H1 (cell line): ENCODE measurements at regions not wholly inside any gene's neighbourhood (a gene's known extent, or its start where the extent isn't known, plus 50 kb on each side); places are given as distances from the start of the nearest gene placed in this dataset.

Experiments
- CTCF ChIA-PET: fragments of 300-600 bp; sonication (Branson Sonifier 250); formaldehyde crosslinking; loops from one replicate; lab custom pipeline; 2021; ENCODE audit not compliant: partially characterized antibody; lab: Charles Lee
- POLR2A ChIA-PET: fragments of 300-600 bp; sonication (Branson Sonifier 250); formaldehyde crosslinking; loops from one replicate; lab custom pipeline; 2021; ENCODE audit warnings: inconsistent platforms; ENCODE audit not compliant: partially characterized antibody; lab: Charles Lee
- DNase-seq, 2 experiments: peaks; one replicate each; pipeline versions ENCODE4 v3.0.0 to v3.0.0-alpha.2; 2010 to 2022; ENCODE audit warnings: low spot score in 2 of 2, low read depth in 1 of 2, mixed read lengths in 1 of 2
- FAIRE-seq: peaks from 2 replicates; lab custom pipeline; 2011; peaks lifted over from hg19 to GRCh38; lab: Jason Lieb, UNC
- H2AFZ ChIP-seq: 2 replicates; pipeline ENCODE4 v1.8.1; 2012; ENCODE audit warnings: low read length, inconsistent platforms
- H2AK5ac ChIP-seq: 2 replicates; pipeline ENCODE4 v1.6.1; 2013; ENCODE audit warnings: low read depth, low read length
- H2BK120ac ChIP-seq: replicated peaks from 2 replicates; pipeline ENCODE3; 2013; ENCODE audit warnings: low read depth, low read length, inconsistent platforms
- H2BK12ac ChIP-seq: 2 replicates; pipeline ENCODE4 v1.6.1; 2013; ENCODE audit warnings: low read depth, low read length
- H2BK15ac ChIP-seq: 2 replicates; pipeline ENCODE4 v1.6.1; 2013; ENCODE audit warnings: low read length
- H2BK20ac ChIP-seq: 2 replicates; pipeline ENCODE4 v1.6.1; 2013; ENCODE audit warnings: low read length
- H2BK5ac ChIP-seq: 2 replicates; pipeline ENCODE4 v1.6.1; 2013; ENCODE audit warnings: low read depth, low read length
- H3K14ac ChIP-seq: 2 replicates; pipeline ENCODE4 v1.6.1; 2013; ENCODE audit warnings: inconsistent platforms; ENCODE audit not compliant: insufficient read length
- H3K18ac ChIP-seq: 2 replicates; pipeline ENCODE4 v1.6.1; 2013; ENCODE audit warnings: low read length; ENCODE audit errors: extremely low read depth
- H3K23ac ChIP-seq: 2 replicates; pipeline ENCODE4 v1.6.1; 2013; ENCODE audit warnings: inconsistent platforms; ENCODE audit not compliant: insufficient read length
- H3K23me2 ChIP-seq: 2 replicates; pipeline ENCODE4 v1.6.1; 2013; ENCODE audit warnings: low read depth, low read length
- H3K27ac ChIP-seq: 2 replicates; pipeline ENCODE4 v1.6.1; 2011; ENCODE audit warnings: low read depth, low read length, inconsistent platforms
- H3K27me3 ChIP-seq, 4 experiments: replicated peaks in 1 of 4; 1 replicate in 1 of 4; 2 replicates in 3 of 4; pipeline versions ENCODE4 v1.6.1 to v1.8.1; 2011 to 2013; ENCODE audit warnings: low read length in 3 of 4, mild to moderate bottlenecking in 3 of 4, inconsistent platforms in 2 of 4, mixed read lengths in 2 of 4, moderate library complexity in 1 of 4; ENCODE audit not compliant: control insufficient read depth in 3 of 4, insufficient read depth in 3 of 4; ENCODE audit errors: extremely low read depth in 1 of 4
- H3K36me3 ChIP-seq, 4 experiments: 2 replicates each; pipeline versions ENCODE4 v1.6.1 to v1.8.1; 2011 to 2013; ENCODE audit warnings: mild to moderate bottlenecking in 4 of 4, low read length in 3 of 4, moderate library complexity in 2 of 4, control low read depth in 1 of 4, inconsistent platforms in 1 of 4; ENCODE audit not compliant: insufficient read depth in 4 of 4, control insufficient read depth in 2 of 4
- H3K4ac ChIP-seq: replicated peaks from 2 replicates; pipeline ENCODE3; 2013; ENCODE audit warnings: low read length, low read depth, mixed read lengths, inconsistent platforms; ENCODE audit not compliant: insufficient read length
- H3K4me1 ChIP-seq, 4 experiments: replicated peaks in 1 of 4; 1 replicate in 1 of 4; 2 replicates in 3 of 4; pipeline versions ENCODE4 v1.6.1 to v1.8.1; 2011 to 2013; ENCODE audit warnings: low read length in 3 of 4, inconsistent platforms in 2 of 4, mixed read lengths in 1 of 4; ENCODE audit not compliant: insufficient read depth in 4 of 4, control insufficient read depth in 3 of 4
- H3K4me2 ChIP-seq, 2 experiments: 2 replicates each; pipeline versions ENCODE4 v1.6.1 to v1.8.1; 2011 to 2013; ENCODE audit warnings: low read depth in 2 of 2, low read length in 2 of 2, control low read depth in 1 of 2, inconsistent platforms in 1 of 2, mild to moderate bottlenecking in 1 of 2; ENCODE audit not compliant: insufficient read depth in 1 of 2
- H3K4me3 ChIP-seq, 4 experiments: fragments of 200-600, 300-600 bp in 1 of 4; sonication (generic), shearing (Covaris generic), sonication (Bioruptor Twin) in 1 of 4; 2 replicates each; pipeline versions ENCODE4 v1.5.1 to v1.8.1; 2011 to 2016; ENCODE audit warnings: low read length in 4 of 4, low read depth in 3 of 4, control low read depth in 2 of 4, inconsistent platforms in 2 of 4, mild to moderate bottlenecking in 2 of 4, mixed read lengths in 1 of 4, moderate library complexity in 1 of 4; ENCODE audit not compliant: insufficient read depth in 2 of 4; ENCODE audit errors: extremely low read depth in 1 of 4
- H3K56ac ChIP-seq: replicated peaks from 2 replicates; pipeline ENCODE3; 2013; ENCODE audit warnings: low read depth, mild to moderate bottlenecking, mixed read lengths, low read length, inconsistent platforms; ENCODE audit not compliant: insufficient read length
- H3K79me1 ChIP-seq: 2 replicates; pipeline ENCODE4 v1.6.1; 2013; ENCODE audit warnings: low read depth, low read length, control low read depth
- H3K79me2 ChIP-seq, 2 experiments: 2 replicates each; pipeline versions ENCODE4 v1.6.1 to v1.8.1; 2012 to 2013; ENCODE audit warnings: low read length in 2 of 2, mild to moderate bottlenecking in 2 of 2, inconsistent platforms in 1 of 2; ENCODE audit not compliant: insufficient read depth in 2 of 2, control insufficient read depth in 1 of 2
- H3K9ac ChIP-seq, 4 experiments: replicated peaks in 1 of 4; 1 replicate in 1 of 4; 2 replicates in 3 of 4; pipeline versions ENCODE4 v1.6.1 to v1.8.1; 2011 to 2013; ENCODE audit warnings: low read depth in 3 of 4, low read length in 3 of 4, control low read depth in 2 of 4, mild to moderate bottlenecking in 2 of 4, moderate library complexity in 2 of 4, inconsistent platforms in 1 of 4; ENCODE audit errors: extremely low read depth in 1 of 4
- H3K9me3 ChIP-seq, 2 experiments: 2 replicates each; pipeline versions ENCODE4 v1.6.1 to v1.8.1; 2012 to 2013; ENCODE audit warnings: mild to moderate bottlenecking in 2 of 2, moderate library complexity in 2 of 2, control low read depth in 1 of 2, inconsistent platforms in 1 of 2, low read depth in 1 of 2, low read length in 1 of 2, mixed read lengths in 1 of 2; ENCODE audit not compliant: insufficient read depth in 2 of 2
- H4K20me1 ChIP-seq, 2 experiments: replicated peaks in 1 of 2; 2 replicates each; pipeline versions ENCODE3 to v1.8.1; 2011 to 2013; ENCODE audit warnings: inconsistent platforms in 2 of 2, low read length in 2 of 2, mild to moderate bottlenecking in 1 of 2; ENCODE audit not compliant: insufficient read depth in 2 of 2, control insufficient read depth in 1 of 2
- H4K5ac ChIP-seq: 2 replicates; pipeline ENCODE4 v1.6.1; 2013; ENCODE audit warnings: low read length, low read depth, mixed read lengths, inconsistent platforms; ENCODE audit not compliant: insufficient read length
- H4K8ac ChIP-seq: 2 replicates; pipeline ENCODE4 v1.8.0; 2013; ENCODE audit warnings: mild to moderate bottlenecking, moderate library complexity, low read length, inconsistent platforms; ENCODE audit not compliant: insufficient read depth; ENCODE audit errors: extremely low read depth
- H4K91ac ChIP-seq: replicated peaks from 2 replicates; pipeline ENCODE3; 2013; ENCODE audit warnings: low read length, mixed read lengths, inconsistent platforms; ENCODE audit not compliant: insufficient read length
- ASH2L ChIP-seq: fragments of 200-600, 300-600 bp; sonication (generic); IDR thresholded peaks from one replicate; pipeline ENCODE4 v1.7.1; 2017; ENCODE audit warnings: low read length
- CTBP2 ChIP-seq: IDR thresholded peaks from 2 replicates; pipeline ENCODE4 v1.7.0; 2011; ENCODE audit warnings: borderline replicate concordance, mild to moderate bottlenecking, moderate library complexity, mixed read lengths, low read length; ENCODE audit not compliant: insufficient read depth, insufficient read length
- EGR1 ChIP-seq: IDR thresholded peaks from 2 replicates; pipeline ENCODE4 v1.6.1; 2011; ENCODE audit warnings: low read depth, low read length, borderline replicate concordance
- FOSL1 ChIP-seq: IDR thresholded peaks from 2 replicates; pipeline ENCODE4 v1.6.1; 2011; ENCODE audit warnings: mild to moderate bottlenecking, low read depth, low read length, moderate library complexity; ENCODE audit not compliant: insufficient read depth
- JUN ChIP-seq: IDR thresholded peaks from 2 replicates; pipeline ENCODE4 v1.6.1; 2011; ENCODE audit warnings: low read depth, mild to moderate bottlenecking, improper control_type of control experiment, low read length
- SP1 ChIP-seq: IDR thresholded peaks from 2 replicates; pipeline ENCODE4 v1.6.1; 2011; ENCODE audit warnings: low read depth, low read length
- SP2 ChIP-seq: IDR thresholded peaks from 2 replicates; pipeline ENCODE4 v1.6.1; 2012; ENCODE audit warnings: mild to moderate bottlenecking, low read length, inconsistent platforms
- SUZ12 ChIP-seq: fragments of 200-600 bp; sonication (generic); IDR thresholded peaks from 2 replicates; pipeline ENCODE4 v1.6.1; 2012; ENCODE audit warnings: mild to moderate bottlenecking, inconsistent platforms, low read length, moderate library complexity, mixed read lengths
- TAF7 ChIP-seq: optimal IDR thresholded peaks from 2 replicates; pipeline ENCODE3; 2011; ENCODE audit warnings: low read depth, mild to moderate bottlenecking, inconsistent platforms, low read length, moderate library complexity, borderline replicate concordance
- WGBS, 2 experiments: shearing (Covaris generic) in 1 of 2; methylation state at CpG; one replicate each; pipeline versions ENCODE4 v1.1.6 to v1.1.7; 2013 to 2015; ENCODE audit warnings: low lambda C conversion rate in 2 of 2, mixed read lengths in 2 of 2, inconsistent platforms in 1 of 2, low coverage in 1 of 2, missing lambda C conversion rate in 1 of 2; ENCODE audit not compliant: insufficient replicate concordance in 2 of 2, insufficient coverage in 1 of 2, insufficient read length in 1 of 2; ENCODE audit errors: extremely low coverage in 1 of 2, missing lambda C conversion rate in 1 of 2; 5-methylcytosine and 5-hydroxymethylcytosine counted together
- TF ChIP-seq, protein P1 (sequence below): IDR thresholded peaks from 2 replicates; pipeline ENCODE4 v1.6.1; 2012; ENCODE audit warnings: low read length, inconsistent platforms

DNA sequence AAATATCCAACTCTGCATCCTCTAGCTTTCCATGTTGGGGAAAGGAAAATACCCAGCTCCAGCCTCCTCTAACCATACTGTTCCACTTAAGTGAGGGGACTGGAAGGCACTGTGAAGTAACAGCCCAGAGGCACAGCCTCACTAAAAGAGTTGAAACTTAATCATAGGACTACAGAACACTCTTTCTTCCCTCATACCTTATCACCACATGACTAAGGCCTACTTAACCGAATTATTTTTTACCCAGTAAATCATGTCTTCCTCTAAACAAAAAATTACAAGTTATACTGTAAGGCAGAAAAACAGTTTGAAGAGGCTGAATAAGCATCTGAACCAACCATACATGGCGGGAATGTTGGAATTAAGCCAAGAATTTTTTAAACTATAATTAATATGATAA lies 207.4 kb upstream of the MME start:
- H3K79me2 ChIP-seq = no peaks in the 10 kb centered on the region
- no peaks in the 10 kb centered on the region for H3K27me3 ChIP-seq
- no peak overlapping the region for H3K56ac ChIP-seq
- 89% methylated on average over 2 of the region's 2 CpGs; no CpG with 5 or more reads in 1 of the 2 experiments for WGBS, 2 experiments
- FAIRE-seq (no peak), DNase-seq (no peak)
- H3K36me3 ChIP-seq = no peaks in the 10 kb centered on the region
- no peak overlapping the region for H4K5ac ChIP-seq
- no peak overlapping the region for H2BK12ac ChIP-seq
- H3K23ac ChIP-seq = no peak overlapping the region
- no peaks in the 10 kb centered on the region for H3K79me1 ChIP-seq
- H3K9ac ChIP-seq = no peak overlapping the region
- no peak overlapping the region for H3K14ac ChIP-seq
- H2BK15ac ChIP-seq = no peak overlapping the region
- no peak overlapping the region; the same call in 1 of the 2 replicates for H2AFZ ChIP-seq
- no peak overlapping the region for H3K4me2 ChIP-seq
- no peak overlapping the region for H4K91ac ChIP-seq
- no peaks in the 10 kb centered on the region for H3K23me2 ChIP-seq
- CTCF ChIA-PET = interaction anchor here (0.6 kb wide), 1 partner anchor 621 kb away, joined by 3 read pairs; no protein-coding TSS in a partner anchor
- H3K4ac ChIP-seq = no peak overlapping the region
- H3K9me3 ChIP-seq = no peaks in the 10 kb centered on the region
- H2BK120ac ChIP-seq = no peak overlapping the region
- no peak overlapping the region for H4K8ac ChIP-seq
- no peak overlapping the region for H2BK20ac ChIP-seq
- no peaks in the 10 kb centered on the region for H3K4me1 ChIP-seq
- no peak for TF ChIP-seq SP2
- TF ChIP-seq, protein P1, sequence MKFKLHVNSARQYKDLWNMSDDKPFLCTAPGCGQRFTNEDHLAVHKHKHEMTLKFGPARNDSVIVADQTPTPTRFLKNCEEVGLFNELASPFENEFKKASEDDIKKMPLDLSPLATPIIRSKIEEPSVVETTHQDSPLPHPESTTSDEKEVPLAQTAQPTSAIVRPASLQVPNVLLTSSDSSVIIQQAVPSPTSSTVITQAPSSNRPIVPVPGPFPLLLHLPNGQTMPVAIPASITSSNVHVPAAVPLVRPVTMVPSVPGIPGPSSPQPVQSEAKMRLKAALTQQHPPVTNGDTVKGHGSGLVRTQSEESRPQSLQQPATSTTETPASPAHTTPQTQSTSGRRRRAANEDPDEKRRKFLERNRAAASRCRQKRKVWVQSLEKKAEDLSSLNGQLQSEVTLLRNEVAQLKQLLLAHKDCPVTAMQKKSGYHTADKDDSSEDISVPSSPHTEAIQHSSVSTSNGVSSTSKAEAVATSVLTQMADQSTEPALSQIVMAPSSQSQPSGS = no peak
- TF ChIP-seq TAF7 = no peak
- no peak for TF ChIP-seq ASH2L
- no peak for TF ChIP-seq SP1
- no peak for TF ChIP-seq EGR1
- TF ChIP-seq JUN = no peak
- no peak for TF ChIP-seq CTBP2
- TF ChIP-seq SUZ12 = no peak
- TF ChIP-seq FOSL1 = no peak
- no peak overlapping the region for H3K4me3 ChIP-seq
- no peaks in the 10 kb centered on the region for H4K20me1 ChIP-seq
- no peak overlapping the region for H3K27ac ChIP-seq
- no peak overlapping the region for H2BK5ac ChIP-seq
- no peak overlapping the region for H2AK5ac ChIP-seq
- POLR2A ChIA-PET = no interaction called here
- H3K18ac ChIP-seq = no peak overlapping the region
